Fibroblast of gingiva (primary cell): ENCODE measurements at regions not wholly inside any gene's neighbourhood (a gene's known extent, or its start where the extent isn't known, plus 50 kb on each side); places are given as distances from the start of the nearest gene placed in this dataset.
"Not testable (repeated sequence)": the region's sequence is repeated elsewhere in the genome, so short reads cannot be mapped to it uniquely, and the experiment has no call there.

Experiments
- DNase-seq: peaks from one replicate; pipeline ENCODE4 v3.0.0-alpha.2; 2011; ENCODE audit warnings: low read depth

- DNase-seq: no peak
Measured at GRCh38 chr4:75189711-75190335, 256.9 kb downstream of the PARM1 start.

DNA sequence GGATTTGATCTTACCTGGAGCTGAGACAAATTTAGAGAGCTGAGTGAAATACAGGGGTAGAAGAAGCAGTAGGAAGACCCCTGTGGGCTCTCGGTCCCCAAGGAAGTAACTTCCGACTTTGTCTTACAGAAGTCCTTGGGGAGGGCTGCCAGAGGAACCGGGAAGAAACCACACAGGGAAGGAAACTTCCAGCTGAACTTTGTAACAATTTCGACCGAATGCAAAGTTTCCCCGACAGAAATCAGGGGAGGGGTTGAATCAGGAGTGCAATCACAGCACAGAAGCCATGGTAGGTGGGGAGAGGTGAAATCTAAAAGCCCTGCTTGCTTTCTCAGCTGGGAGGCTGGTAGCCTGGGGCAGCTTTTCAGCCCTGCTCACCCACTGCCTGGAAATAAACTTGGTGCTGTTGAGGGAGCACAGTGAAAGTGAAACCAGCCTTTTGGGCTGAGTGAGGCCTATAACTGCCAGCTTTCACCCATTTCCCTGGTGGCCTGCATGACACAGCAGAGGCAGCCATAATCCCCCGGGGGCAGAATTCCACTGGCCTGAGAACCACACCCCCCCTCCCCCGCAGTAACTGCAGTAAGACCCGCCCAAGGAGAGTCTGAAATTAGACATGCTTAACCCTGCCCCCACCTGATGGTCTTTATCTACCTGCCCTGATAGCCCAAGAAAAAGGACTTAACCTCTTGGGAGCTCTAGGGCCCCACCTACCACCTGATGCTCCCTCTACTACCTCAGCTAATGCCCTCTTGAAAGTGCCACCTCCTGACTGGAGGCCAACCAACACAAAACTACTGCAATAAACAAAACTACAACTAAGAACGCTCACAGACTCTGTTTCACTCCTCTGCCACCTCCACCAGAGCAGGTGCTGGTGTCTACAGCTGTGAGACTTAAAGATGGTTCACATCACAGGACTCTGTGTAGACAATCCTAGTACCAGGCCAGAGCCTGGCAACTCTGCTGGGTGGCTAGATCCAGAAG is 248.2 kb downstream of the PARM1 start:
- no peak for DNase-seq

DNA sequence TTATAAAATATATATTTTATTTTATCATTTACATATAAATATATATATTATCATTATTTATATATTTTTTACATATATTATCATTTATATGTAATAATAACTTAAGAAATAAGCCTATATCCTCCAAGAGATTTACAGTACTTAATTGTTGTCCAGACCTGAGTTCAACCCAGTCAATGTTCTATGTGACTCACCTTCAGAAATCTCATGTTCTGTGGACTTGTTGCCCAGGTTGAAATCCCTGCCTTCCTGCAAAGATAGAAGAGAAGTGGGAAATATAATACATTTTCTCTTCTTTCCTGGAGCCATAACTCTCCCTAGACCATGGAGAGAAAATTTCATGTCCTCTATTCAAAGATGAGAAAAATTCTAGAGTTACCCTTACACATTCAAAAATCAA is 247.3 kb downstream of the PARM1 start:
- DNase-seq: no peak

GRCh38 chr4:75179510-75179909 is 246.6 kb downstream of the PARM1 start:
- no peak for DNase-seq

DNA sequence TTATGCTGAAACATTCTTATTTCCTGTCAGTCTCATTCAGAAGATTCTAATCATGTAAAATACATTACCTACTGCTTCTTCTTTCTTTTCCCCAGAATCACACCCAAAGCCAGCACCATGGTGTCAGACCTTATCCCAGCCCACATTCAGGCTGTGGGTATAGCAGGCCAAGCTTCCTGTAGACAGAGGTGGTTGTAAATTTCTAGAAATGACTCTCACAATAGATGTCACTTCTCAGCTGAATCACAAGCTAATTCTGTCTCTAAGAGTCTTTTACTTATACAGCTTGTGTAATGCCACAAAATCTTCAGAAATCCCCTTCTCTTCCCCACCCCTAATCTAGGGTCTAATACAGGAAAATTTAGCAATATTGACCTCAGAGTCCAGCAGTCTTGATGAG is 239.6 kb downstream of the PARM1 start:
- DNase-seq: no peak

GRCh38 chr4:75169427-75169826 is 236.5 kb downstream of the PARM1 start:
- no peak for DNase-seq

GRCh38 chr4:75169020-75169419 is 236.1 kb downstream of the PARM1 start:
- DNase-seq: no peak

DNA sequence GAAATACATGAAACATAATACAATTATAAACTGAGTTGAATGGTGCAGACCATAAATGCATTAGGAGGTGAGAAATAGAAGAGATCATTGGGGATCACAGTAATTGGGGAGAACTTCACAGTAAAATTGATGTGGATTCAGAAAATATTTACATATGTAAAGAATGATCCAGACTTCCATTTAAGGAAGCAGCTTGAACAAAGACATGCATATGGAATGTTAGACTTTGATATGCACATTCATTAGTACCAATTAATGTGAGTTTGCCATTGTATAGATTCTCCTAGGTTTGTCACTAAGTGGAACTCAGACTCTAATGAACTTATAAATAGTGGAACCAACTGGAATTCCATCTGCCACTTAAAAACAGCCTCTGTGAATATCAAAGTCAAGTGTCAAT is 235.6 kb downstream of the PARM1 start:
- DNase-seq: no peak

GRCh38 chr4:75165100-75165499 is 232.2 kb downstream of the PARM1 start:
- DNase-seq: not testable (repeated sequence)

GRCh38 chr4:75158451-75158850 is 225.5 kb downstream of the PARM1 start:
- DNase-seq: no peak

DNA sequence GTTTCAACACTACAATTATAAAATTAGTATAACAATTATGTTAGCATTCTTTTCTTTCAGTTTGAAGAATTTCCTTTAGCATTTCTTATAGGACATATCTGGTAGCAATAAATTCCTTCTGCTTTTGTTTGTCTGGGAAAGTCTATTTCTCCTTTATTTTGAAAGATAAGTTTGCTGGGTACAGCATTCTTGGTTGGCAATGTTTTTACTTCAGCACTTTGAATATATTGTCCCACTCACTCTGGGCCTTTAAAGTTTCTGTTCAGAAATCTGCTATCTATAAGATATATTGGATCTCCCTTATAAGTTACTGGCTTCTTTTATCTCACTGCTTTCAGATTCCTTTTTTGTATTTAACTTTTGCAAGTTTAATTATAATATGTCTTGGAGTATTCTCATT is 222.1 kb downstream of the PARM1 start:
- no peak for DNase-seq

- DNase-seq: no peak
Measured at GRCh38 chr4:75146223-75146622, 213.3 kb downstream of the PARM1 start.

DNA sequence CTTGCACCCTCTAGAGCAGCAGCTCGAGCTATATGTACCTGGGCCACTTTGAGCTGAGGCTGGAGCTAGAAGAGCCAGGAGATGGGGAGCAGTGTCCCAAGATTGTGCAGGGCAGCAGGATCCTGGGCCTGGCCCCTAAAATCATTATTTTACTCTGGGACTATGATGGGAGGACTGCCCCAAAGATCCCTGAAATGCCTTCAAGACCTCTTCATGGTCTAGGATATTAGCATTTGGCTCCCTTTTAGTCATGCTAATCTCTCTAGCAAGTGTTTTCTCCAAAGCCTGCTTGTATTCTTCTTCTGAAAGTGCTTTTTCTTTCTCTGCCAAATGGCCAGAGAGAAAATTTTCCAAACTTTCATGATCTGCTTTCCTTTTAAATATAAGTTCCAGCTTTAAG is 211.6 kb downstream of the PARM1 start:
- DNase-seq: no peak

- no peak for DNase-seq
Measured at GRCh38 chr4:75142850-75143249, 209.9 kb downstream of the PARM1 start.

DNA sequence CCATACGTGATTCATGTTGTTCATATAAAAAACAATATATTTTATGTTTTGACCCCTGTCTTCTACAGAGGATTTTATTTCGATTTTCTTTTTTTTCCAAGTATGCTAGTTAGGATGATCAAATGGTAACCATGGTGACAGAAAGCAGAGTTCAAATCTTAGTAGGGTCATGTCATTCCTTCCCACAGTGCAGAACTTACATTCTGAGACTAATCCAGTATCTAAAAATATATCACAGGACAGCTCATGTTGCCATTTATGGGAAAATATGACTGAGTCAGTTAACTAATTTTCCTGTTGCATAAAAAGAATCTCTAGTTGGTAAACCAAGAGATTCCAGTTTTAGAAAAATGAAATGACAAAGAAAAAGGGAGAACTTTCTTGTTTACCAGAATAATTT is 209.5 kb downstream of the PARM1 start:
- DNase-seq: no peak

GRCh38 chr4:75141162-75141561 is 208.2 kb downstream of the PARM1 start:
- DNase-seq: no peak

DNA sequence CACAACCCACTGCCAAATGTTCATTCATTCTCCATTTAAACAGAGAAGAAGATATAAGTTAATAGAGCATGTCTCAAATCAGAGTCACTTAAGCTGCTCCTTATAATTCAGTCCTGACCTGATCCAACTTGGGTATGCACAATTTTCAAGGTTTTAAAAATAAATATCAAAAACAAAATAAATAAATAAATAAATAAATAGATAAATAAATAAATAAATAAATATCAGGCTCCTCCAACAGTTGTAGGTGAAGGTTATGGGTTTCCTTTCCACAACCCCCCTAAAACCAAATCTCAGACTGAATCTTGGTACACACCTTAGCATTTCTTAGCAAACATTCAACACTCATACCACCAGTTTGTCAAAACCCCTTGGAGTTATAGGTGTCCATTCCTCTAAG is 204.4 kb downstream of the PARM1 start:
- no peak for DNase-seq

DNA sequence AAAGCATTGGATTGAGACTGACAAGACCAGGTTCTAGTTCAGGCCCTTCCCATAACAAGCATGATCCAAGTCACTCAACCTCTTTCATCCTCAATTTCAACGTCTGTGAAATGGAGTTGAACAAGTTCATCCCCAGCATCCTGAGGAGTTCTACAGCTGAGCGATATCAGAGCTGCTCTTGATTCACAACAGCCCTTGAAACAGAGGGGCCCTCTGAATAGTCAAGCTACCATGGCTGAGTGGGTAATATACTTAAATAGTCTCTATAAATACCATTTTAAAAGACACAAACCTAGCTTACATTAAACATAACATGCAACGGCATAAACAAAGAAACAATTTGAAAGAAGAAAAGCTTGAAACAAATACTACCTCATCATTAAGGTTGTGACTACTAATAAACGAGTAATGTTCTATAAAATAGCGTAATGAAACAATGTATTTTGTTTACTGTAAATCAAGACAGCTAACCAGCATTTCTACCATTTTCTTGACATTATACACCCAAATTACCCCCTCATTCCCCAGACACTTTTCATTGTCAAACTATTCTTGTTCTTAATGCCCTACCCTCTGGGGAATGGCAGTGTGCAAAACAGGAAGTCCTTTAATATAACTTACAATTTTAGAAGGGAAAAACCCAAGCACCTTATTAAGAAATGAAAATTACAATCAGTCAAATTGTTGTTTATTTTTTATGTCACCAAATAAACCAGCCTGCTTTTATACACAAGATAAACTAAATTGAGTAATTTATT is 202.3 kb downstream of the PARM1 start:
- no peak for DNase-seq

GRCh38 chr4:75126870-75127269 is 194.0 kb downstream of the PARM1 start:
- DNase-seq: not testable (repeated sequence)

DNA sequence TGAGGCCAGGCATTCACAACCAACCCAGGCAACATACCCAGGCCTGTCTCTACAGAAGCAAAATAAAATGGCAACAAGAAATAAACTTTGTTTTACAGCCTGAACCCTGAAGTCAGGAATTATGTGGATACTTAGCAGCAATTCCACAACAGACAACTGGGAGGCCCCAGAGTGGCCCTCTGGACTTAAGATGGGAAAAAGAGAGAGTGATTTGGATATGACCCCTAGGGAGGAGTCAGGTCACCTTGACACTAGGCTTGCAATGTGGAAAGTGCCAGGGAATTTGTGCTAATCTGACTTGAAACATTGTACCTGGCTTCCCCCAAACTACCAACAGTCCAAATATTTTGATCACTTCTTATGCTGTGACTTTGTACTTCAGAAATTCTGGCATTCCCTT is 193.1 kb downstream of the PARM1 start:
- DNase-seq: no peak

GRCh38 chr4:75122424-75123014 is 189.6 kb downstream of the PARM1 start:
- DNase-seq: no peak

GRCh38 chr4:75118739-75119138 is 185.8 kb downstream of the PARM1 start:
- no peak for DNase-seq
